HG02970 (cell line): ENCODE measurements at regions not wholly inside any gene's neighbourhood (a gene's known extent, or its start where the extent isn't known, plus 50 kb on each side); places are given as distances from the start of the nearest gene placed in this dataset.
"Not testable (repeated sequence)": the region's sequence is repeated elsewhere in the genome, so short reads cannot be mapped to it uniquely, and the experiment has no call there.

Source experiments
- ATAC-seq: cut with Tn5 transposase; IDR thresholded peaks from one replicate; pipeline ENCODE4 v1.9.1; 2021; ENCODE audit warnings: mild to moderate bottlenecking, moderate library complexity, moderate number of reproducible peaks; ENCODE audit not compliant: unreplicated experiment, low FRiP score

DNA sequence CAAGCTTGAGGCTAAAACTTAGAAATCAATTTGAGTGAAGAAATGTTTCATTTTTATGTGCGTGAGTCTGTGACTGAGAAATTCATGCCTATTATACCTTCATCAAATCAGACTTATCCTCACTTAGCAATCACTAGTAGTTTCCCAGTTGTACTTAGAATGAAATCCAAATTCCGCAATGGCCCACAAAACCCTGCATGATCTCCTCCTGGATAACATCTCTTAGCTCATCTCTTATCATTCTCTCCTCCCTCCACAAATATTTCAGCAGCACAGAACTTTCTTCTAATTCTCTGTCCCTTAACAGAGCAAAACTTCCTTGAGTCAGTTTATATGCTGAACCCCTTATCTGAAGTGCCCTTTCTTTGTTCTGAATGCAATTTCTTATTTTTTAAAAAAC lies 198.8 kb upstream of the TGFBR2 start:
- no peak for ATAC-seq

DNA sequence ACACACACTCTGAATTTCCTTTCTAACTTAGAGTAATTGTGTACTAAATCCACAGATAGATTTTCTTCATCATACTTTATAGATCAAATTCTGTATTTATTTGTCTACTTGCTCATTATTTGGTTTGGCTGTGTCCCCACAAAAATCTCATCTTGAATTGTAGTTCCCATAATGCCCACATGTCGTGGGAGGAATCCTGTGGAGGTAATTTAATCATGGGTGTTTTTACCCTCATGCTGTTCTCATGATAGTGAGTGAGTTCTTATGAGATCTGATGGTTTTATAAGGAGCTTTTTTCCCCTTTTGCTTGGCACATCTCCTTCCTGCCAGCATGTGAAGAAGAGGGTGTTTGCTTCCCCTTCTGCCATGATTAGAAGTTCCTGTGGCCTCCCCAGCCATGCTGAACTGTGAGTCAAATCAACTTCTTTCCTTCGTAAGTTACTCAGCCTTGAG lies 198.3 kb upstream of the TGFBR2 start:
- ATAC-seq: no peak

DNA sequence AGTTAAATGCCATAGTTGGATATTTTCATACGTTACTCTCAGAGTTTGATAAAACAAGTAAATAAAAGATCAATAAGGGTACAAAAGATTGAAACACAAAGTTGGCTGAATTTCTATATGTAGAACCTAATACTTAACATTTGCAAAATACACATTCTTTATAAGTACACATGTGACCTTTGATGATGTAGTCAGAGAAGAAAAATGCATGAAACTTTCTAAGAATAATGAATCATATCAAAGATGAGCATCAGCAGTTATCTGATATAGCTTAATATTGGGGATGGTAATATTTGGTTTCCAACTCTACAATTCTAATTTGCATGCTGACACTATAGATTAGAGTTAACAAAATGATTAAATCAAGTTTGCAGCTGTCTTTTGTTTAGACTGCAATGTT lies 188.0 kb upstream of the TGFBR2 start:
- ATAC-seq: no peak

GRCh38 chr3:30421266-30421665 lies 185.1 kb upstream of the TGFBR2 start:
- ATAC-seq: no peak

- no peak for ATAC-seq
These were observed 180.0 kb upstream of the TGFBR2 start for GRCh38 chr3:30426293-30426993.

DNA sequence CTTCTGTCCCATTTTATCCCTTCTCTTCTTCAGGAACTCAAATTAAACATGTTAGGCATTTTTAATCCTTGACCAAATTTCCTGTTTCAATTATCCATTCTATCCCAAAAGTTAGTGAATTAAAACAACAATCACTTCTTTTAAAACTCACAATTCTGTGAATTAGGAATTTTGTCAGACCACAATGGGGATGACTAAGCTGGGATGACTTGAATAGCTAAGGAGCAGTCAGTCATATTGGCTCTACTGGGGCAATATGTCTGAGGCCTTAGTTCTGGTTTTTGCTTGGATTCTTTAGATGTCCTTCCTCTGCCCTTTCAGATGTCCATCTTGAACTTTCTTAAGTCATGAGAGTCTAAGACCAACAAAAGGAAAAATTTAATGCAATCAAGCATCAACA lies 178.2 kb upstream of the TGFBR2 start:
- no peak for ATAC-seq

GRCh38 chr3:30435861-30436331 lies 170.5 kb upstream of the TGFBR2 start:
- no peak for ATAC-seq

DNA sequence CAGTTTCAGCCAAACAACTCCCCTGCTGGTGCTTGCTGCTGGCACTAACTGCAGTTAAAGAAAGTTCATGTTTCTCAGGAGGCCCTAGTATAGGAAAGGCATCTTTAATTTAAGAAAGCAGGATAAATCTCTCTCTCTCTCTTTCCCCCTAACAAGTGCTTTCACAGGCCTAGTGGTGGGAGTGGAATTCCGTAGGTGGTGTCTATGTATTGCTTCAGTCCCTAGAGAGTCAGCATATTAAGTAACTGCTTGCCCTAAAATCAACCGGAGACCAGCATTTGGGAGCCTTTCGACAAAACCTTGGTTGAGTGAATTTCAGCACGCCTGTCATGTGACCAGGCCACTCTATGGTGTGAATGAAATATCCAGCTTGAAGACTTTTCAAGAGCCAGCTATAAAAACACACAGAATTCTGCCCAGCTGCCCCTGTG lies 169.2 kb upstream of the TGFBR2 start:
- no peak for ATAC-seq

GRCh38 chr3:30438126-30438525 lies 168.3 kb upstream of the TGFBR2 start:
- ATAC-seq: no peak

DNA sequence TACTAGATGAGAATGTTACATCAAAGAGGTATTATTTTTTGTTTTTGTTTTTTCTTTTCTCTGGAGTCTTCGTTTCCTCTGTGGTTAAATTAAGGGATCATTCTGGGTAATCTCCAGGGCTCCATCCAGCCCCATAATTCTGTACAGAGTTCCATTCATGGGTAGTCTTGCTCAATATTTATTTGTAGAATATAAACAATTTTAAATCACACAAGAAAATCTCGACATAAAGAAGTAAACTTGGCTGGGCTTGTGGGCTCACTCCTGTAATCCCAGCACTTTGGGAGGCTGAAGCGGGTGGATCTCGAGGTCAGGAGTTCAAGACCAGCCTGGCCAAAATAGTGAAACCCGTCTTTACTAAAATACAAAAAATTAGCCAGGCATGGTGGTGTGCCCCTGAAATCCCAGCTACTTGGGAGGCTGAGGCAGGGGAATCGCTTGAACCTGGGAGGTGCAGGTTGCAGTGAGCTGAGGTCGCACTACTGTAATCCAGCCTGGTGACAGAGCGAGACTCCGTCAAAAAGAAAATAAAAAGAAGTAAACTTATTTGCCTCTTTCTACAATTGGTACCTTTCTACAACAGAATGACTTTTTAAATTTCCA lies 166.8 kb upstream of the TGFBR2 start:
- ATAC-seq: no peak

- no peak for ATAC-seq
These were observed 166.2 kb upstream of the TGFBR2 start for GRCh38 chr3:30440147-30440604.

- no peak for ATAC-seq
These were observed 165.5 kb upstream of the TGFBR2 start for GRCh38 chr3:30440880-30441279.

DNA sequence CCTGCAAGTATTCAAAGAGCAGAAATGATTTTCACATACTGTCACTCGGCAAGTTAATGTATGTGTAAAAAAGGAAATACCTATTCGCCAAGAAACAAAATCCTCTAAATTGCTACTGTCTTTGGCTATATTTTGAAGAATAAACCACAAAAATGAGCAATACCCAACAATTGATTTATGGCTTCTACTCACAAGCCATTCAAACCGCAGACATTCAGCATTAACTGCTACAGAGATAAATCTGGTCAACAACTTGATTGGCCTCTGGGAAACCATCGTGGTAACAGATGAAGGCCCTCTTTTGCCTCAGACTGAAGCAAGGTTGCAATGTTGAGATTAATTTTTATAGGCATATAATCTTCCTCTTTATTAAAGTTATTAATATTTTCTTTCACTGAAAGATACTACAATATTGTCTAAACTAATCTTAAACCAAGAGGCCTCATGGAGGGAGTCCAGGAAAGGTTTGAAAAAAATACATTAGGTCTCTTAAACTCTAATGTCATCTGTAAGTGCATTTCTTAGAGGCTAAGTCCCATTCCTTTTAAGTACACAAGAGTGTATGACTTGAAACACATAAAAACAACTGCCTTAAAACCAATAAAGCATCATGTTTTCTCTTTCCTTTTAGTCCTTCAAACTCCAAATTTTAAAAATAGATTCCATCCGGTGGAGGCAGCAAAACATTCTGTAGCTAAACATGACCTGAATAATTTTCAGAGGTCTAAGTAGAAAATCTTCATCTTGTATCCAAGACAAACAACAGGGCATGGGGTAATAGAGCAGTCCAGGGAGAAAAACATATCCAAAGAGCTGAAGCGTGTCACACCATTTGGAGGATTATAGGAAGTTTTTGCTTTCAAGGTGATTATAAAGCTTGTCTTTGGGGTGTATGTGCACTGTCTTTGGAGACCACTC lies 162.4 kb upstream of the TGFBR2 start:
- ATAC-seq: no peak

GRCh38 chr3:30448450-30449289 lies 157.7 kb upstream of the TGFBR2 start:
- ATAC-seq: no peak

DNA sequence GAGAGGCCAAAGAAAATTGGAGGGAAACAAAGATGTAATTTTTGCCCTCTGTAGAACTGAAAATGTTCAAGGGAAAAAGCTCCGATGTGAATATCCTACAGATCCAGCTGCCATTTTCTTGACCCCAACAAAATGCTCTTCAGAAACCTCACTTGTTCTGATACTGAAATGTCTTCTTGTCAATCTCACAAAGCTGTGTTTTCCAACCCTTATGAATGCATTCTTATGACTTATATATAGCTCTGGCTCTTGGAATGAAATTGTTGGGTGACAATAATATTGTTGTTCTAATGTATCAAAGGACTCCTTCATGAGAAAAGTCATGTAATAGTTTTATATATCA lies 157.1 kb upstream of the TGFBR2 start:
- ATAC-seq: no peak

- no peak for ATAC-seq
These were observed 154.0 kb upstream of the TGFBR2 start for GRCh38 chr3:30452446-30452845.

DNA sequence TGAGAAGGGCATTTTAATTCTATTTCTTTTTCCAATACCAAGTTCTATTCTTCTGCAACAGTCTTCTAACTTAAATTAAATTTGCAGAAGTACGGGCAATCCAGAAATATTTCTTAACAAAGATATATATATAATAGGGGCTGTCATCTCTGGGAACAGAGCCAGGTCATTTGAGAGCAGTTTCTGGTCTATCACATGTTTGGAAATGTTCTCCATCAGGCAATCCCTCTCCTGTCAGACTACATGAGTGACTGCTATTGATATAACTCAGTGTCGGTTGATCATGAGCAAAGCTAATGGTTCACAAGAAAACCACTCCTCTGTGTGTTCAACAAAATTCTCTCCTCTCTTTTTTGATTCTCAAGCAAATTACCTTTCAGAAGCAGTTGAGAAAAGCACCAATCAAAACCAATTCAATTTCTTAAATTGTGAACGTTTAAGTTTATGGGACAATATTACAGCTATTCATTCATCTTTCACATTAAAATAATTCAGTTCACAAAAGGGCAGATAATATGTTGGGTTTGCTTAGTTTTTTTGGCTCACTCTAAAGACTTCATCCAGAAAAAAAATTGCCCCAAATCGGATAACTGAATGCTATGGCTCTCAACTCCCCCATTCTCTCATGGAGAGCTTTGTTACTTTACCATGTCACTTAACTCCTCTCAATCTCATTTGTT lies 152.9 kb upstream of the TGFBR2 start:
- ATAC-seq: no peak

GRCh38 chr3:30454636-30455035 lies 151.8 kb upstream of the TGFBR2 start:
- no peak for ATAC-seq

- not testable (repeated sequence) for ATAC-seq
These were observed 151.3 kb upstream of the TGFBR2 start for GRCh38 chr3:30455112-30455511.

DNA sequence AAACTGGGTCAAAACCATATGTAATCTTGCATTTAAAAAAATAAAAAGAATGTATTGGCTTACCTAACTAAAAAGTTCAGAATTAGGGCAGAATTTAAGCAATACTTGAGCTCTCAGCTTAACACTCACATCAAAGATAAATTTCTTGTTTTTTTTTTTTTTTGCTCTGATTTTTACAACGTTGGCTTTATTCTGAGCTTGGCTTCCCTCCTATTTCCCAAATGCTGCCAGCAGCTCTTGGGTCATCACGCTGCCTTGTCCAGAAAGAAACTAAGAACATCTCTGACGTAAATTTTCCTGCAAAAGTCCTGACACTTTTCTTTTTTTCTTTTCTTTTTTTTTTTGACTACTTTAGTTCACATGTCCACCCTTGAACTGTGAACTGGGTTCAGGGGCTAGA lies 150.6 kb upstream of the TGFBR2 start:
- ATAC-seq: no peak
